ENCODE measurements at regions not wholly inside any gene's neighbourhood (a gene's known extent, or its start where the extent isn't known, plus 50 kb on each side); places are given as distances from the start of the nearest gene placed in this dataset.

- H3K36me3 Mint-ChIP-seq (ENCODE audit: low read depth): no peaks in the 10 kb centered on the region
These were observed 602.3 kb upstream of the MMS22L start for GRCh38 chr6:97885325-97885724.

DNA sequence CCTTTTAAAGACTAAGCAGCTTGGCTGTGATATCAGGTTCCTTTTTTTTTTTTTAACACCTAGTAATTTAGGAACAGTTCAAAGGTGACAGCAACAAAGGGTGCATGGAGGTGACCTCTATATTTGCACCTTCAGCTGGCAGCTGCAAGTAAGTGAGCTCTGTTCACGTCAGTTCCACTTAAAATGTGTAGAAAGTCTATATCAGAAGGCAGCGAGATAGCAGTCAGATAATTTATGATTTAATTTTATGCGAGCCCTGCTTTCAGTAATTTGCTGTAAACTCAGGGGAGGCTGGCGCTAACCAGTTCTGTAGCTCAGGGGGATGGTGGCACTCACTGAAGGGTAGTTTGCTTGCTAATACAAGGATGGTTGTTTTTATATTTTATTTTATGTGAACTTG lies 602.8 kb upstream of the MMS22L start:
- H3K27ac Mint-ChIP-seq: no peak overlapping the region
- no peaks in the 10 kb centered on the region for H3K36me3 Mint-ChIP-seq (ENCODE audit: low read depth)
- no peaks in the 10 kb centered on the region for H3K4me1 Mint-ChIP-seq (ENCODE audit: low read depth)
- H3K4me3 Mint-ChIP-seq: no peak overlapping the region
- H3K27me3 Mint-ChIP-seq: no peaks in the 10 kb centered on the region
- H3K9me3 Mint-ChIP-seq: no peaks in the 10 kb centered on the region

More at GRCh38 chr6:97885325-97885724, 602.3 kb upstream of the MMS22L start:
- H3K9me3 Mint-ChIP-seq: no peaks in the 10 kb centered on the region
- no peak overlapping the region for H3K4me3 Mint-ChIP-seq
- no peak overlapping the region for H3K27ac Mint-ChIP-seq
- no peaks in the 10 kb centered on the region for H3K4me1 Mint-ChIP-seq (ENCODE audit: low read depth)
- no peaks in the 10 kb centered on the region for H3K27me3 Mint-ChIP-seq

GRCh38 chr6:97901531-97901930 lies 618.5 kb upstream of the MMS22L start:
- H3K4me3 Mint-ChIP-seq: no peak overlapping the region
- no peaks in the 10 kb centered on the region for H3K9me3 Mint-ChIP-seq
- H3K27me3 Mint-ChIP-seq: no peaks in the 10 kb centered on the region
- H3K36me3 Mint-ChIP-seq (ENCODE audit: low read depth): no peaks in the 10 kb centered on the region
- H3K27ac Mint-ChIP-seq: no peak overlapping the region
- H3K4me1 Mint-ChIP-seq (ENCODE audit: low read depth): no peaks in the 10 kb centered on the region

DNA sequence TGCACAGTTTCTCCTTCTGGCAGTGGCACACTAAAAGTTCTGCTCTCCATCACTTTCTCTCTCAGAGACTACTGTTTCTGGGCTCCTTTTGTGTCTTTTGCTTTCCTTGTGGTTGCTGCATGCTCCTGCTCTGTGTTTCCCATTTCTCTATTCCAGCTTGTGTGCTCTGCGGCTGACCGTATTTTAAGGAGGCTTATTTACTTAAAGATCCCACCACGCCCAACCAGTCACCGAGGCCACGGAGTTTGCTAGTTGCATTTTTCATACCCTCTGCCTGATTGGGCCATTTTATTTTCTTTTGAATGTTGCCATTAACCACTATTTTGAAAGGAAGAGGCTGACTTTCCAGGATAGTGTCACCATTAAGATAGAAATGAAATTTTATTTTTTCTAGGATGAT lies 626.4 kb upstream of the MMS22L start:
- Mint-ChIP-seq H3K27ac (no peak overlapping the region), H3K36me3 (ENCODE audit: low read depth) (no peaks in the 10 kb centered on the region), H3K9me3 (no peaks in the 10 kb centered on the region), H3K4me3 (no peak overlapping the region), H3K27me3 (no peaks in the 10 kb centered on the region), H3K4me1 (ENCODE audit: low read depth) (no peaks in the 10 kb centered on the region)

GRCh38 chr6:97913721-97914120 lies 630.7 kb upstream of the MMS22L start:
- Mint-ChIP-seq H3K36me3 (ENCODE audit: low read depth) (no peaks in the 10 kb centered on the region), H3K27me3 (no peaks in the 10 kb centered on the region), H3K4me1 (ENCODE audit: low read depth) (no peaks in the 10 kb centered on the region), H3K27ac (no peak overlapping the region), H3K9me3 (no peaks in the 10 kb centered on the region), H3K4me3 (no peak overlapping the region)

GRCh38 chr6:97914912-97915311 lies 631.9 kb upstream of the MMS22L start:
- no peak overlapping the region for H3K27ac Mint-ChIP-seq

DNA sequence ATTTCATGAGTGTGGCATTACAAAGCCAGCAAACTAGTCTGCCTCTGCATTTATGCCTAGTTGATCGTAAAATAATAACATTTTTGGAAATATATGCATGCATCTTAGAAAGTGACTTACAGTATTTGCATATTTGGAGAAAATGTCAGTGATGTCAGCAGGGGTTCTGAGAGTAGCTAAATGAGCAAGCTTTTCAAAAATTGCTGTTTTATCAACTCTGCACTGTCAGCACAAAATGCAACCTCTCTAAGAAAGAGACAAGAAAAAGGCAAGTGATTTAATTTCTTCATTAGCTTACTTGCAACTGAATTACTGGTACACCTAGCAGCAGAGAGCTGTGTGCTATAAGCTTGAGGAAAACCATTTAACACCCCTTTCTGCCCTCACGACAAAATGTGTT lies 632.5 kb upstream of the MMS22L start:
- Mint-ChIP-seq H3K27me3 (no peaks in the 10 kb centered on the region), H3K36me3 (ENCODE audit: low read depth) (no peaks in the 10 kb centered on the region), H3K4me1 (ENCODE audit: low read depth) (no peaks in the 10 kb centered on the region), H3K4me3 (no peak overlapping the region), H3K9me3 (no peaks in the 10 kb centered on the region), H3K27ac (no peak overlapping the region)

More at GRCh38 chr6:97914912-97915311, 631.9 kb upstream of the MMS22L start:
- no peaks in the 10 kb centered on the region for H3K9me3 Mint-ChIP-seq
- H3K27me3 Mint-ChIP-seq: no peaks in the 10 kb centered on the region
- no peaks in the 10 kb centered on the region for H3K36me3 Mint-ChIP-seq (ENCODE audit: low read depth)
- H3K4me3 Mint-ChIP-seq: no peak overlapping the region
- no peaks in the 10 kb centered on the region for H3K4me1 Mint-ChIP-seq (ENCODE audit: low read depth)

GRCh38 chr6:97917369-97917768 lies 634.4 kb upstream of the MMS22L start:
- H3K9me3 Mint-ChIP-seq: no peaks in the 10 kb centered on the region
- H3K27me3 Mint-ChIP-seq: no peaks in the 10 kb centered on the region
- H3K4me1 Mint-ChIP-seq (ENCODE audit: low read depth): no peaks in the 10 kb centered on the region
- H3K36me3 Mint-ChIP-seq (ENCODE audit: low read depth): no peaks in the 10 kb centered on the region
- H3K27ac Mint-ChIP-seq: no peak overlapping the region
- no peak overlapping the region for H3K4me3 Mint-ChIP-seq

DNA sequence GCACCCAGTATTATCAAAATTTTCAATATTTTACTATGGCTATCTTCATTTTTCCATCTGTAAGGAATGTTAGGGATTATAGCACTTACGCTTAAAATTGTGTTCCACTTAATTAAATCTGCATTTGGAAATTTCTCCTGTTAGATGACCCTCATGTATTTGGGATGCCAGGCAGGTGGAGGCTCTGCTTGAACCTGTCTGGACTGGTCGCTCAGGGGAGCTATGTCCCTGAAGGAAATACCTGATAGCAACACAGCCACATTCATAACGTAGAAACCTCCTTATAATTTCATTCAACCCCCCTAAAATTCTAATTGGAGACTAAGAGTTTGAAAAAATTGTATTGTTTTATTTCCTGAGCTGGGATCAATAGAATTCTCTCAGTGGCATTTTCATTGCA lies 636.0 kb upstream of the MMS22L start:
- H3K36me3 Mint-ChIP-seq (ENCODE audit: low read depth): no peaks in the 10 kb centered on the region
- H3K27me3 Mint-ChIP-seq: no peaks in the 10 kb centered on the region
- H3K4me1 Mint-ChIP-seq (ENCODE audit: low read depth): no peaks in the 10 kb centered on the region

DNA sequence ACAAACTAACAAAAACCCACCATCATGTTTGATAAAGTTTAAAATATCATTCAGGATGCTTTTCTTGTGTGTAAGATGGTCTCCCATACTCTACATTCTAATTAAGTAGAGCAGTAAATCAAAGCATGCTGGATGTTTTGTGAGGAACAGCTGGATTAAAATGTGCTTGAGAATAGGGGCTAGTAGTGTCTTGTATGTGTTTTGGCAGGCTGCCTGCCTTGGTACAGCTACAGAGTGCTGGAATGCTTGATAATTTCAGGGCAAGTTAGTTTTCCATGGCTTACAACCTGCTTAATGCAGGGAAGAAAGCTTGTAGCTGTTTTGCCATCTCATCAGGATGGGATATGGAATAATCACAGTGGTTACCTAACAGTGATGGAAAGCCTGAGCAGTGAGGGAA lies 636.6 kb upstream of the MMS22L start:
- H3K27me3 Mint-ChIP-seq: no peaks in the 10 kb centered on the region
- no peaks in the 10 kb centered on the region for H3K9me3 Mint-ChIP-seq
- H3K27ac Mint-ChIP-seq: no peak overlapping the region
- no peaks in the 10 kb centered on the region for H3K4me1 Mint-ChIP-seq (ENCODE audit: low read depth)
- H3K36me3 Mint-ChIP-seq (ENCODE audit: low read depth): no peaks in the 10 kb centered on the region
- H3K4me3 Mint-ChIP-seq: no peak overlapping the region

More for the DNA sequence above, 636.0 kb upstream of the MMS22L start:
- Mint-ChIP-seq H3K9me3 (no peaks in the 10 kb centered on the region), H3K27ac (no peak overlapping the region), H3K4me3 (no peak overlapping the region)

DNA sequence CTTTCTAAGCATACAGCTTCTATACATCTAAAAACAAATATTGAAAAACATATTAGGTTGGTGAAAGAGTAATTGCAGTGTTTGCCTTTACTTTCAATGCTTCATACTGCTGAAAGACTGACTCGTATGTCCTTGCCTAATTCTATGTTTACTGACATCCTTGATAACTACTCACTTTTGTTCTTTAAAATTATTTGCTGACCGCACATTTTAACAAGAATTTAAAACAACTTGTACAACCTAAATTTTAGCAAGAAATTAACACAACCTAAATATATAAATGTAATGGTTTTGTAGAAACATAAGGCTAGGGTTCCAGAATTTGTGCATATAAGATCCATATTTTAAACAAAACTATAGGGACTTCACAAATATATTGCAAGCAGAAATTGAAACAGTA lies 640.2 kb upstream of the MMS22L start:
- no peak overlapping the region for H3K27ac Mint-ChIP-seq
- H3K4me1 Mint-ChIP-seq (ENCODE audit: low read depth): no peaks in the 10 kb centered on the region
- H3K27me3 Mint-ChIP-seq: no peaks in the 10 kb centered on the region
- H3K36me3 Mint-ChIP-seq (ENCODE audit: low read depth): no peaks in the 10 kb centered on the region
- H3K9me3 Mint-ChIP-seq: no peaks in the 10 kb centered on the region
- H3K4me3 Mint-ChIP-seq: no peak overlapping the region

GRCh38 chr6:97925504-97925903 lies 642.5 kb upstream of the MMS22L start:
- no peak overlapping the region for H3K27ac Mint-ChIP-seq
- H3K4me1 Mint-ChIP-seq (ENCODE audit: low read depth): no peaks in the 10 kb centered on the region
- H3K4me3 Mint-ChIP-seq: no peak overlapping the region
- no peaks in the 10 kb centered on the region for H3K9me3 Mint-ChIP-seq
- H3K36me3 Mint-ChIP-seq (ENCODE audit: low read depth): no peaks in the 10 kb centered on the region
- no peaks in the 10 kb centered on the region for H3K27me3 Mint-ChIP-seq

- Mint-ChIP-seq H3K4me3 (no peak overlapping the region), H3K9me3 (no peaks in the 10 kb centered on the region), H3K27me3 (no peaks in the 10 kb centered on the region), H3K4me1 (ENCODE audit: low read depth) (no peaks in the 10 kb centered on the region), H3K27ac (no peak overlapping the region), H3K36me3 (ENCODE audit: low read depth) (no peaks in the 10 kb centered on the region)
These were observed 656.6 kb upstream of the MMS22L start for GRCh38 chr6:97939440-97940168.

GRCh38 chr6:97947841-97948240 lies 664.8 kb upstream of the MMS22L start:
- no peak overlapping the region for H3K27ac Mint-ChIP-seq
- no peak overlapping the region for H3K4me3 Mint-ChIP-seq
- H3K4me1 Mint-ChIP-seq (ENCODE audit: low read depth): no peaks in the 10 kb centered on the region

GRCh38 chr6:97958134-97958533 lies 675.1 kb upstream of the MMS22L start:
- H3K9me3 Mint-ChIP-seq: peaks cover 9% of the 10 kb centered on the region
- H3K4me1 Mint-ChIP-seq (ENCODE audit: low read depth): no peaks in the 10 kb centered on the region
- H3K27ac Mint-ChIP-seq: no peak overlapping the region
- no peaks in the 10 kb centered on the region for H3K27me3 Mint-ChIP-seq
- H3K36me3 Mint-ChIP-seq (ENCODE audit: low read depth): no peaks in the 10 kb centered on the region
- H3K4me3 Mint-ChIP-seq: no peak overlapping the region

More at GRCh38 chr6:97947841-97948240, 664.8 kb upstream of the MMS22L start:
- H3K27me3 Mint-ChIP-seq: no peaks in the 10 kb centered on the region
- no peaks in the 10 kb centered on the region for H3K36me3 Mint-ChIP-seq (ENCODE audit: low read depth)
- H3K9me3 Mint-ChIP-seq: no peaks in the 10 kb centered on the region

DNA sequence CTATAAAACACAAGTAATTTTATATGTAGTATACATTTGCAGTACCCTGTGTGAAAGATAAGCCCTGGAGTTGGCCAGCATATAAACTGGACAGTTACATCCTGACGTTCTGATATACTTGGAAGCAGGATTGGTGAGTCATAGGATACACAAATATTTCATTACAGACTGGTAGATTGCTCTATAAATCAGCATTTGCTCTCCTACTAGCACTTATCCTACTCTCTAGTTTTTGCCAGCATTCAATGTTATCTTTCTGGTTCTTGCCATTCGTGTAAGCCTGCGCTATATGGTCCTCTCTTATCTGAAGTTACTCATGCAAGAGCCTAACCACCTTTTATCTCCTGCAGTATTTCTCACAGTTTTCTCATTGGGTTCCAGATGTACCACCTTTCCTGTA lies 680.2 kb upstream of the MMS22L start:
- no peaks in the 10 kb centered on the region for H3K36me3 Mint-ChIP-seq (ENCODE audit: low read depth)
- H3K27ac Mint-ChIP-seq: no peak overlapping the region
- no peaks in the 10 kb centered on the region for H3K4me1 Mint-ChIP-seq (ENCODE audit: low read depth)
- no peaks in the 10 kb centered on the region for H3K27me3 Mint-ChIP-seq
- no peak overlapping the region for H3K4me3 Mint-ChIP-seq
- H3K9me3 Mint-ChIP-seq: peaks cover 4% of the 10 kb centered on the region

Measured in stimulated activated naive CD8-positive, alpha-beta T cell treated with anti-CD3 and anti-CD28 coated beads, Interleukin-15, Interleukin-2, amounts not matched to agents 100 ng/mL and 50 ng/mL, for 24 hours (primary cell).